T follicular helper cell (primary cell): ENCODE measurements at regions not wholly inside any gene's neighbourhood (a gene's known extent, or its start where the extent isn't known, plus 50 kb on each side); places are given as distances from the start of the nearest gene placed in this dataset.

Experiments
- DNase-seq: peaks from one replicate; pipeline ENCODE4 v3.0.0-alpha.2; 2020; ENCODE audit warnings: low read depth

DNA sequence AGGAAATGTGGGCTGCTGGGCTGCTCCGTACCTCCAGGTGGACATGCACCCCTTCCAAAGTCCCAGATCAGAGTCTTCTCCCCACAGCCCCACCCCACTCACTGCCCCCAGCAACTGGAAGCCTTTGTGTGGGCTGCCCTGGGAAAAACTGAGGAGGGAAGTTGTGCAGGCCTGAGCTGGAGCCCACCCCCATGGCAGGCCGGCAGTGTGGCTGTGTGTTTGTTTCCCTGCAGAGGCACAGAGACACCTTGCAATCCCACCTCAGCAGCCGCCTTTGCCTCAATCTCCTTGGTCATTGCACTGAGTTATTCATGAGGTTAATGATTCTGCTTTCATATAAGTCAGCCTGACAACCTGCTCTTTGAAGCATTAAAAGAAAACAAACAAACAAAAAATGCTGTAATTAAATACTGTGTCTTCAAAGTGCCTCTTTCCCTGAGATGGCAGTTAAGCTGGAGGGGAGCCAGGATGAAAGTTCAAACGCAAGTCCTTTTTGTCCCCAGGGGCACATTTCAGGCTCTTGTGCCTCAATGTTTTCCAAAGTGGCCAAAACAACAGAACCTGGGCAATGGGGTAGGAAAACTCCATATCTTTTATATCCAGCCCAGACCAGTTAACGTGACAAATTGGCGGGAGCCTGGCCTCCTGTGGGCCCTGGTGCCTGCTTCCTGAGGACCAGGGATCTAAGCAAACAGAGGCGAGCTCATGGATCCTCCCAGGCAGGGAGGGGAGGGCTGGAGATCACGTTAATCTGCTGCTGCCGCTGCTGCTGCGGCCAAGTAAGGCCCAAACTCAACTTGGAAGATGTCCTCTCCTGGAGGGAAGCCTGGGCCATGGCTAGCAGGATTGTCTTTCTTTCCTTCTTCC is 51.9 kb upstream of the TSPAN11 start:
- no peak for DNase-seq

DNA sequence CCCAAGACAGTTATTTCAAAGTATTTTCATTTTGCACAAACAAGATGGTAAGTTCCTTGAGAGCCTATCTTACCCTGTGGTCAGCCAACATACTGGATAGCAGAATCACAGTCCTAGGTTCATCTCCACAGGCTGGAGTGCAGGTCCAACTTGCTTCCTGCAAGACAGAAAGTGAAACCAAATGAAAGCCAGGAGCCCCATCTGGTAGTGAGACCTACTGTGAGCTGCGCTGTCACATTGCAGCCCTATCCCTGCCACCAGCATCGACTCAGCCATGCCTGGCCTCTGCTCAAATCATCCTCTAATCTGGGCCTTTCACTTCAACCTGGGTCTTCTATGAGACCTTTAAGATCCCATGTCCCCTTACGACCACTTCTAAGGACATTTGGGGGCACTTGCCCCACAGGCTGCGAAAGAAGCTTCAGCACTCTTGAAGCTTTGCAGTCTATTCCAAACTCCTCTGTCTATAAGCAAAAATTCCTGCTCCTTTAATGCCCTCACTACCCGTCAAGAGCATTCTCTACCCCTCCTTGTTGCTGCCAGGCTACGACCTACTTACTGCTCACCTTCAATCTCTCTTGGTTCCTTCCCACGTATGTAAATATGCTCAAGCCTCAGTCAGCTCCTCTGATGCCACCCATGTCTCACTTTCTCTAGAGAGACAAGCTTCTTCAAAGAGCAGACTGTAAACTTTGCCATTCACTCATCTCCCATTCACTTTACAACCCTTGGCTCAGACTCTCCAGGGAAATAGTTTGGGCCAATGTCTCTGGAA is 55.9 kb upstream of the TSPAN11 start:
- DNase-seq, result no peak

DNA sequence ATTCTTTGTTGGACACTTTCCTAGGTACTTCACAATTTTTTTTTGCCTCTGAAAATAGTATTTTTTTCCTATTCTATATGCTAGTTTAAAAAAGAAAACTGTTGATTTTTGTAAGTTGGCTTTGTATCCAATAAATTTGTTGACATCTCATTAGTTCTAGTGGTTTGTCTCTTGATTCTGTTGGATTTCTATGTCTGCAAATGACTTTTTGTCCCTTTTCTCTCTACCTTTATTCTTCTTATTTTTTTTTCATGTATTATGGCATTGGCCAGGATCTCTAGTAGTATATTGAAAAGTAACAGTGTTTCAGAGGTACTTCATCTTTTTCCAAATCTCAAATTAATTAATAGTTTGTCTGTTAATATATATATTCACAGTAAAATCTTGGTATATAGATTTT is 59.1 kb upstream of the TSPAN11 start:
- DNase-seq, result no peak

DNA sequence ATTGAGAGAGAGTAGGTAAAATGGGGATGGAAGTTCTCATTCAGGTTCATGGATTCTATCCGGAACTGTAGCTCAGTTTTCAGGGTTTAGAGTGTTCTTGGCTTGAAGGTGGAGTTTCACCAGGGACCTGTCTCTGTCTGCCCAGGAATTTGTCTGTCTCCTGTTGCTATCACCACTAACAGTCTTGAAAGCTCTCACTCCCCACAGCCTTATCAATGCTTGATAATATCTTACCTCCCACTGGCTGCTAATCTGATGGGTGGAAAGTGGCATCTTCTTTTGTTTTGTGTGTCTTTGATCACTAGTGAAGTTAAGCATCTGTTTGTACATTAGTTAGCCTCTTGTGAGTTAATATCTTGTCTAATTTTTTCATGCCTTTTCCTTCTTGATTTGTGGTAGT is 60.3 kb upstream of the TSPAN11 start:
- DNase-seq, result no peak

DNA sequence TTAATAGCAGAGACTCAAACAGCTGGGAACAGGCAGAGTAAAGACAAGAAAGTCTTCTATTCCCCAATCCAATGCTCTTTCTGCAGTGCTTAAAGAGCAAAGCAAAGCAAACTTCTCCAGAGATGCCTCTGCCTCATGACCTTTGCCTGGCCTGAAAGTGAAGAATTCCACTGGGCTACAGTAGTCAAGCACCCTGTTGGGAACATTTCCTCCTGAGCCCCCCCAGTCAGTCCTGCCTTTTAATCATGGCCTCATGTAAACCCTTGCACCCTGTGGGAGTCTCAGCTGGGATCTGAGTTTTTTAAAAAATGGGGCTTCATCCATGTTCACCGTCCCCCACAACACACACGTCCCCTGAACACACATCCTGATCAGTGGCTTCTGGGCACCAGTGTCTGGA is 62.7 kb upstream of the TSPAN11 start:
- DNase-seq, result no peak

DNA sequence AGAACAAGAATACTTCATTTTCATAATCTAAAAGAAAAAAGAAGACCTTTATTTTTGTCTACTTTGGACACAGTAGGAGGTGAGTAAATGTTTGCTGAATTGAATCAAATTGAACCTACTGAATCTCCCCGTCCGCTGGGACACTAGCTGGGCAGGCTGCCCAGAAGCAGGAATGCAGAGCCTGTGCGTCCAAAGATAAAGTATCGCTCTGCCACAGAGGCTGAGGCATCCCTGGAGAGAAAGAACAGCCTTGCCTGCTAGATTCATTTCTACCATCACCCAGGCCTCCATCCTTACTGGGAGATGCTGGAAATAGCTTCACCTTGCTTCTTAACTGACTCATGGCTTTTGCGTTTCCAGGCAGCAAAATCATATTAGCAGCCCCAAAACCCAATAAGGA is 64.1 kb upstream of the TSPAN11 start:
- no peak for DNase-seq

DNA sequence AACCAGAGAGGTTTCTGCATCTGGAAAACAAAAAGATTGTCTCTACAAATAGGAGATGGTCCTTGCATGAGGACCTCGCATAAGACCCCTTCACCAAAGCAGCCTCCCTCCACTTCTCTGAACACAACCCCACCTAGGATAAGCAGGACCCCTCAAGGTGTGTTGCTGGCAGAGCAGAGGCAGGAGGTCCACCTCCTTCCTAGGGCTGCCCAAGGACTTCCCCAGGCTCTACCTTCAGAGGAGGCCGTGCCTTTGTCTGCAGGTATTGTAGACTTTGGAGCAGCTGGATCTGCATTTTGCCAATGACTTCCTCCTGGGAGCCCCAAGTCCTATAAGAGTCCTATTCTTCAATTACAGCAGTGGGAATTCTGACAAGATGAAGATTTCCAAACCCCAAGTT is 67.3 kb upstream of the TSPAN11 start:
- no peak for DNase-seq

DNA sequence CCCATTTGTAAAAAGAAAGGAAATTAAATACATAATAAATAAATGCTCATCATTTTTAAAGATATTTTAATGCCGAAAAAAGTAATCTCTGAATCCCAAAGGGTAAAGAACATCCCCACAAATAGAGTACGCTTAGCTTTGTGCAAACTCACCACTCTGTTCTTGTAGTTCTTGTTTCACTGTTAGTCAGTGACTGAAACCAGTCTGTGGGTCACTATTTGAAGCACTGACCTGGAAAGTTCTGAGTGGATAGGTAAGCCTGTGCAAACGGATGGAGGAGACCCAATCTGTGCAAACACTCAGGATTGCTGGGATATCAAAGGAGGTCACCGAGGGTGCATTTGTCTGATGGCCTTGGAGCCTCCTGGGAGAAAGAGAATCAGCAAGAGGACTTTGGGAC is 68.1 kb upstream of the TSPAN11 start:
- no peak for DNase-seq

DNA sequence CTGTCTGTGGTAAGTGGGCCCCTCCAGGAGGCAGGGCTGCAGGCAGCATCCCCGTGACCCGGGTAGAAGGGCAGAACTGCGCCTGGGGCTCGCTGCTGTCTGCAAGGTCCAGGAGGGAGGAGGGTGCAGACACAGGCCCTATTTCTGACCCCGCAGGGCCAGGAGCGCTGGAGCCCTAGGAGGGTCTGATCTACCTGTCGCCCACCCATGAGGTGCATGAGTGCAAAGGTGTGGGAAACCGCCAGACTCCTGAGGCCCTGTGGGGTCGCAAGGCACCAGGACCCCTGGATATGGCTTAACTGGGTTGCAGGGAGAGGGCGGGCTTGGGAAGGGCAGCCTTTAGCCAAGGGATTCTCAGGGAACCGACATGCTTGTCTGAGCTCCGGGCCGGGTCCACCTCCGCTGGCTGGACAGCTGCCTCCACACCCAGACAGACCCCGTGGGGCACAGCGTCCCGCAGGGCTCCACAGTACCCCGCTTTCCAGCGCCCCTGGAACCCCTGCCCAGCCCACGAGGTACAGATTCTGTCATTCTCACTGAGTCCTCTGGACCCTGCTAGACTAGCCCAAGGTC is 72.9 kb upstream of the TSPAN11 start:
- DNase-seq, result no peak

DNA sequence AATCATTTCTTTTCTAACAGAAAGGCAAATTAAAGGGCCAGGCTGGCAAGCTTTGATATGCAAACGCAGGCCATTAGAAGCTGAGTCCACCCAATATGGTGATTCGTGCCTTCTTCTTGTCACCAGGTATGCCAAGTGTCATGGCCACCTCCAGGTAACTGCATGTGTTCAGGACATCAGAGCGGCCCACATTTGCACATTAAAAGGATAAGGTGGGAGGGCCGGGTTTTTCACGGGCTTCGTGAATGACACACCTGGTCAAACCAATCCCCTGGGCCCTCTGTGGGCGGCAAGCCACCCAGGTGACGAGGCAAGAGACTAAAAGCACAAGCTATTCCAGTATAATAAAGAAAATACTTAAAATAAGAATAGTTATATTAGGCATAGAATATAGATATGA is 75.9 kb upstream of the TSPAN11 start:
- no peak for DNase-seq

DNA sequence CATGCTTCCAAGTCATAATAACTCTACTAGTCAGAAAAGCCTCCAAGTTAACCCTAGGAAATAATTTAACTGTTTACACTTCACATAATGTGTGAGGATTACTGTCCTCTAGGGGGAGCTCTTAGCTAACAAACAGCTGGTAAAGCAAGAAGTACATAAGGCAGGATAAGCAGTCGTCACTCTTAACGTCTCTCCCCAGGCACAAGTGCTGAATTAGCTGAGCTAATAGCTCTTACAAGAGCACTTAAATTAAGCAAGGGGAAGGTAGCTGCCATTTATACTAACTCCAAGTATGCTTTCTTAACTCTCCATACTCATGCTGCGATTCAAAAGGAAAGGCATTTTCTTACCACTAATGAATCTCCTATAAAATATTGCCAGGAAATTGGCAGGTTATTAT is 79.3 kb upstream of the TSPAN11 start:
- DNase-seq, result no peak

DNA sequence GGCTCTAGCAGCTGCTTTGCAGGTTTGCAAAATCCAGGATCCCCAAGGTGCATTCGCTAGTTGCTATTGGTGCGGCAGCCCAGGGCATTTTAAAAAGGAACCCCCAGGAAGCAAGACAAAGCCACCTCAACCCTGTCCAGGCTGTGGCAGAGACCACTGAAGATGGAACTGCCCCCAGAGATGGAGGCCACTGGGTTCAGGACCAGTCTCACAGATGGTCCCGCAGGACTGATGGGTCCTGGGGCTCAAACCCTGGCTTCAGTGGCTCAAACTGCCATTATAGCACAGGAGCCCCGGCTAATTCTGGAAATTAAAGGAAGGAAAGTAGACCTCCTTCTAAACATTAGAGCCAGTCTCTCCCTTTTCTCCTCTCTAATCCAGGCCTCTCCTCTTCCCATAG is 79.8 kb upstream of the TSPAN11 start:
- DNase-seq, result no peak

DNA sequence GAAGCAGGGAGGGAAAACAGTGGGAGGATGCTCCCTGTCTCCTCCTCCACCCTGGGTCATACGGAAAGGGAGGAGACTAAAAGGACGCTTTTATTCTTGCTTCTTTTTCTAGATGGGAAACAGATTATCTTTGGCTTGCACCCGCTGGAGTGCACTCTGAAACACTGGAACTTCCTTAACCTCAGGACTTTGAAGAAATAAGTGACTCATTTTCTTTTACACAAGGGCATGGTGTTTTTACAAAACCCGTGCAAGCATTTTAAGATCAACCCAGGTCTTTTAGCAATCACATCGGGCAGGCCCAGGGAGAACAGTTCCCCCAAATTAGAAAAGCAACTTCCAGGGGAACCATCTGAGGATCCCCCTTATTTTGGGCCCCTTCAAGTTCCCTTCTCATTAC is 80.9 kb upstream of the TSPAN11 start:
- no peak for DNase-seq

DNA sequence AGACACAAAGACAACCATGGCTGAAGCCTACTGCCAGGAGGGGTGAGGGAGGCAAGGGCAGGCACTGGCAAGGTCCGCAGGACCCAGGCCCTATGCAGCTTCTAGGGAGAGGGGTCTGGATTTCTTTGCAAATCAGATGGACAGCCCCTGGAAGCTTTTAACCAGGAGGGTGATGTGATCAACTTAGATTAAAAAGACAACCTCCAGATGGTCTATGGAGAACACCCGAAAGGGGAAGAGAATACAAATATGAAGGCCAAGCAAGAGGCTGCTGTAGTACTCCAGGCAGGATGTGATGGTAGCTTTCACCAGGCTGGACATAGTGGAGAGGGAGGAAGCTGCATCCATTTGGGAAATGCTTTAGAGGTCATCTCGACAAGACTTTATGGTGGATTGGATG is 83.3 kb upstream of the TSPAN11 start:
- no peak for DNase-seq

DNA sequence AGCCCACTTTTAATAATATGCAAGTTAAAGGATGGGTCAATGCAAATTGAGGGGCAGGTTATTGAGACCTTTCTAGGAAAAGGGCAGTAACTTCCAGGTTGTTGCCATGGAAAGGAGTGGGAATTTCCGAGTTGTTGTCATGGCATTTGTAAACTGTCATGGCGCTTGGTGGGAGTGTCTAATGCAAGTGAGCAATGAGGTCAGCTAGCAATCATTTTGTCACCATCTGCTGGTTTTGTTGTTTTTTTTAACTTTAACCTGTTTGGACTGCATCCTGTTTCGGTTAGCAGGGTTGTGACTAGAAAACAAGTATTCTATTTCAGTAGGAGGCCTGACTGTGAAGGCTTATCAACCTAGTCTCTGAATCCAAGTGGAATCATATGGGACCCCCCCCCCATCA is 85.8 kb upstream of the TSPAN11 start:
- DNase-seq, result no peak

DNA sequence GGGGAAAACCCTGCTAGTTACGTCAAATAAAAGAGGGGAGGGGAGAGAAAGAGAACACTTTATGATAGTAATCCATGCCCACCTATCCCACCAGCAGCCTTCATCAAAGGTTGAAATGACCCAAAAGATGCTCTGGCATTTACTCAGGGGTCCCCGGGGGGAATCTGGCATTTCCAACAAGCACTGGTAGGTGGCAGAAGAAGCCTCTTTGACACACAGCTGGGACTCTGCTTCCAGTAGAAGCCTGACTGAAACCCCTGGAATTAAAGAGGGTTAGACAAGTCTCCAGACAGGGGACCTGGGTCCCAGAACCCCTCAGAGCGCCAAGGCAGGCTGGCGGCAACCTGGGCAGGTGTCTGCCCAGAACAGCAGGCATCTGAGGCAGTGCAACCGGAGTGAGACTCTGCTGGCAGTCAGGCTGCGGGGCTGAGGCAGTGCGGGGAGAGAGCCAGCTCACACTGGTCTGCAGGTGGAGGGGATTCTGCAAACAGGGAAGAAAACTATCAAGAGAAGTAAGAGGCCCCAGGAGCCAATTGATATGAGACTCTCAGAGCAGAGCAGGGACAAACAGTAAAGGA is 85.0 kb upstream of the CAPRIN2 start:
- no peak for DNase-seq

DNA sequence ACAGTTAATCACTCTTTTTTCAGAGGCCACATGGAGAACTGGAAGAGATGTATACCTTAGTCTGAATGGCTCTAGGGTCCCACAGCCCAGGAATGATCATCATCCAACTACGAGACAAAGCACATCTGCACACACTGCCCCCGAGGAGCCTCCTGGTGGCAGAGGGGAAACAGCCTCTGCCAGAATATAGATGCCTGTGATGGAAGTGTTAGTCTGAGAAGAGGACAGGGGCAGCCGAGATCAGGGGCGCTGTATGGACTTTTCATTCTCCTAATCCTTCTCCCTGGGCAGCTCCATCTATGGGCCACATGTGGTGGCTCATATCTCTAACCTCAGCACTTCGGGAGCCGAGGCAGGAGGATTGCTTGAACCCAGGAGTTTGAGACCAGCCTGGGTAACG is 82.8 kb upstream of the CAPRIN2 start:
- DNase-seq, result no peak

DNA sequence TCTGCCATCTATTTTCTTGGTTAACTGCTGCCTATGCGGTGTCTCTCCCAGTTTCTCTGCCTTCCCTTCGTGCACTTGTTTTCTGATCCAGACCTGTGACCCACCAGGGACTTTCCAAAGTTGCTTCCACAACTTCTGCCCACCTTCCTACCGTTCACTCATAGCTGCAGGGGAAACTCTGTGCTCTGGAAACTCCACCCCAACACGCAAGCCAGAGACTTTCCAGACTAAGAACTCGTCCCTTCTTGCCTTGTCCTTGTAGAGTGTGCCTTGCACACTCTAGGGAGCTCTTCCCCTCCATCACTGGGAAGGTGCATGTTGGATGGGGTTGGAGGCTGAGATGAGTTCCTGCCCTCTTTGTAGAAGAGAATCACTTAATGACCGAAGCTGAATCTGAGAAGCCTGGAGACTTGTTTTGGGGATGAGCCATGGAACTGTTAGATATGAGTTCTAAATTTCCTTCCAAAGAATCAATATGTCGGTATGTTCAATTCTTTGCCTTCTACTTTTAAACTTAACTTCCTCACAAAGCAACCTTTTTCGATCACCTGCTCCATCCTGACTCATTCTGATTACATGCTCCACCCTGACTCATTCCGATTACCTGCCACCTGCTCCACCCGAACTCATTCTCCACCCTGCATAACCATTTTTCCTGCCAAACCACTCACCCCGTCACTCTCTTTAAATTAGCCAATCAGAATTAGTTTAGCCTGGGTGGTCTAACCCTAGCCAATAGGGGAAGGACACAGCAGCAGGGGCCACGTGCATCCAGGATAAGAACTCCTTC is 82.1 kb upstream of the CAPRIN2 start:
- DNase-seq, result no peak

DNA sequence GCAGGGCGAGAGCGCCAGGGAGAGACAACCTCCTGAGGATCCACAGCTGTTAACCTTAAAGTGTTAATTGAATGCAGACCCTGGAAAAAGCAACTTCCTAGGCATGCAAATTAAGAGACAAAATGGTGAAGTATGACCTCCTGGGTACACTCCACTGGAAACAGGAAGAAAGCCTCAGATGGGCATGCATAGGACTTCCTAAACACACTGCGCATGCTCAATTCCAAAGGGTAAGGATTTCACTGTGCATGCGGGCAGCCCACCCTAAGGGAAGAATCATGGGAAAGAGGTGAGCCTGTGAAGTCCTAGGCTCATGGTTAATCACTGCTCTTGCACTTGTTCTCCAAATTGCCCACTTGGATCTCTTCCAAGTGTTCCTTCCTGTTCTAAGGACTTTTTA is 80.5 kb upstream of the CAPRIN2 start:
- DNase-seq, result no peak

DNA sequence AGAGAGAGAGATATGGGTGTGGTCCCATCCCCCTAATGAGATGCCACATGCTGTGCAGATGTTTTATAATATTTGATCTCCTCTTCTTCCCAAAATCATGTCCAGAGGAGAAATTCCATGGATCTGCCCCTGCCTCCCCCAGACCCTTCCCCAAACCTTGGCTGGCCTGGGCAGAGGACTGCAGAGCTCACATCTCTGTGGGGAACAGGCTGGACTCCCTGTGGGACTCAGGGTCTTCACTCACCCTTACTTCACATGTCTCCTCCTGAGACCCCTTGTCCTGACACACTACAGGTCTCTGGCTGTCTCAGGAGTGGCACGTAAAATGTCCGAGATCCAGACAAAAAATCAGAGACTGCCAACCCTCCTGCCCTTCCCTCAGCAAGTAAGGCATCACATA is 76.0 kb upstream of the CAPRIN2 start:
- no peak for DNase-seq

DNA sequence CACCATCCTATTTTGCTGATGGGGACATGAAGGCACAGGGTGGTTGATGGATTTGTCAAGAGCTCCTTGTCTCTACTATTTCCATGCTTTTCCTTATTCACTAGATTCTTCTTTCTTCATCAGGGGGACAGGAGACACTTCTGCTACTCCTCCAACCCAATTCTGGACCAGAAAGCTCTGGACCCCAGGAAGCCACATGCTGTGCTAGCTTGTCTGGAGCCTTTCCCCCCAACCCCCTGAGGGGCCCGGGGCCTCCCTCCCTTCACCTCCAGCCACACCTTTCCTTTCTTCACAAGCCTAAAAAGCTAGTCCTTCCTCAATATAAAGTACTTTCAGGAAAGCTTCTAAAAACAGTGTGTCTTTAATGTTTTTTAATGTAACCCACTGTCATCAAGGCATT is 75.1 kb upstream of the CAPRIN2 start:
- DNase-seq, result no peak

DNA sequence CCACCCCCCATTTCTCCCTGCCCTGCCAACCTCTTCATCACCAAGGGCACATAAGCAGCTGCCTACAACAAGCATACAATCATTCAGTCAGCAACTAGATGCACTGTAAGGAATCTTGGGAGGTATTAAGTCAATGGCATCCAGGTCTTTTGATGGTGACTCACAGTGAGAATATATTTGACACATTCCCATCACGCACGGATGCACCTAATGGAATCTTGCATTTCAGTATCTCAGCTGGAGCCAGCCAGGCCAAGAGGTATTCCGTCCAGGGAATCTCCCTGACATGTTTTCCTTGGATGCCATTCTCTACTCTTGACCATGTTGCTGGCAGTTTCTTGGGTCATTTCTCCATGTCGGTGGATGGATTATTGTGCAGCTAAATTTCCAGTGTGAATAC is 73.9 kb upstream of the CAPRIN2 start:
- DNase-seq, result no peak
